ENCODE measurements at regions not wholly inside any gene's neighbourhood (a gene's known extent, or its start where the extent isn't known, plus 50 kb on each side); places are given as distances from the start of the nearest gene placed in this dataset.

- no peaks in the 10 kb centered on the region for H3K27me3 ChIP-seq (ENCODE audit: low read depth)
- no peak for ATAC-seq
- no peak overlapping the region for H3K27ac ChIP-seq
- no peak overlapping the region for H3K4me3 ChIP-seq
- TF ChIP-seq CTCF (IDR thresholded peaks at IDR 0.05) = no peak
- intact Hi-C loops (cut with DNase I) = no loop called here
- H3K9me3 ChIP-seq = peaks cover 12% of the 10 kb centered on the region
- no peak for DNase-seq
- no peaks in the 10 kb centered on the region for H3K36me3 ChIP-seq
- no peaks in the 10 kb centered on the region for H3K4me1 ChIP-seq
Measured at GRCh38 chr4:91824773-91825172, 479.0 kb upstream of the GRID2 start.

GRCh38 chr4:91826186-91826585 lies 477.6 kb upstream of the GRID2 start:
- Histone ChIP-seq H3K27ac (no peak overlapping the region), H3K4me1 (no peaks in the 10 kb centered on the region), H3K9me3 (peaks cover 12% of the 10 kb centered on the region), H3K27me3 (ENCODE audit: low read depth) (no peaks in the 10 kb centered on the region), H3K36me3 (no peaks in the 10 kb centered on the region), H3K4me3 (no peak overlapping the region)
- ATAC-seq (no peak), DNase-seq (no peak)
- no peak for TF ChIP-seq CTCF (IDR thresholded peaks at IDR 0.05)
- intact Hi-C loops (cut with DNase I) = no loop called here

- H3K27ac ChIP-seq = no peak overlapping the region
- H3K4me3 ChIP-seq = no peak overlapping the region
- intact Hi-C loops (cut with DNase I) = no loop called here
- peaks cover 17% of the 10 kb centered on the region for H3K9me3 ChIP-seq
- H3K4me1 ChIP-seq = no peaks in the 10 kb centered on the region
- H3K36me3 ChIP-seq = no peaks in the 10 kb centered on the region
- ATAC-seq (no peak), DNase-seq (no peak)
- H3K27me3 ChIP-seq (ENCODE audit: low read depth) = no peaks in the 10 kb centered on the region
- TF ChIP-seq CTCF (IDR thresholded peaks at IDR 0.05) = no peak
Measured at GRCh38 chr4:91827914-91828313, 475.9 kb upstream of the GRID2 start.

GRCh38 chr4:91829531-91829930 lies 474.2 kb upstream of the GRID2 start:
- ATAC-seq = no peak
- Histone ChIP-seq H3K27me3 (ENCODE audit: low read depth) (no peaks in the 10 kb centered on the region), H3K36me3 (no peaks in the 10 kb centered on the region), H3K9me3 (peaks cover 25% of the 10 kb centered on the region), H3K4me3 (no peak overlapping the region), H3K27ac (no peak overlapping the region), H3K4me1 (no peaks in the 10 kb centered on the region)
- intact Hi-C loops (cut with DNase I) = no loop called here
- no peak for TF ChIP-seq CTCF (IDR thresholded peaks at IDR 0.05)
- DNase-seq = no peak

- peaks cover 22% of the 10 kb centered on the region for H3K9me3 ChIP-seq
- TF ChIP-seq CTCF (IDR thresholded peaks at IDR 0.05) = no peak
- ATAC-seq = no peak
- no peaks in the 10 kb centered on the region for H3K4me1 ChIP-seq
- no peak overlapping the region for H3K27ac ChIP-seq
- no peak overlapping the region for H3K4me3 ChIP-seq
- no peaks in the 10 kb centered on the region for H3K27me3 ChIP-seq (ENCODE audit: low read depth)
- DNase-seq = no peak
- no peaks in the 10 kb centered on the region for H3K36me3 ChIP-seq
- intact Hi-C loops (cut with DNase I) = no loop called here
Measured at GRCh38 chr4:91830681-91831395, 472.9 kb upstream of the GRID2 start.

Data from lower lobe of right lung (tissue), 2 donors.